K562 (cell line): ENCODE measurements at regions not wholly inside any gene's neighbourhood (a gene's known extent, or its start where the extent isn't known, plus 50 kb on each side); places are given as distances from the start of the nearest gene placed in this dataset.

Experiments
- ARNT ChIP-seq, 2 experiments: fragments of 450-650 bp; IDR thresholded peaks; 2 replicates each; pipeline ENCODE4 v1.6.1; 2016; ENCODE audit warnings: mild to moderate bottlenecking in 1 of 2
- BDP1 ChIP-seq: IDR thresholded peaks from 3 replicates; pipeline ENCODE4 v1.6.1; 2011; ENCODE audit not compliant: insufficient read length, insufficient read depth
- BRCA1 ChIP-seq, 2 experiments: fragments of 450-650 bp in 1 of 2; sonication (generic) in 1 of 2; formaldehyde crosslinking in 1 of 2; IDR thresholded peaks; 2 replicates each; pipeline versions ENCODE4 v1.5.0 to v1.6.1; 2017 to 2020; ENCODE audit warnings: mild to moderate bottlenecking in 1 of 2, missing genetic modification reagents in 1 of 2
- DEAF1 ChIP-seq: fragments of 450-650 bp; formaldehyde crosslinking; IDR thresholded peaks from 2 replicates; pipeline ENCODE4 v1.4.0; 2020; ENCODE audit warnings: mild to moderate bottlenecking, moderate library complexity
- E2F3 ChIP-seq: fragments of 250-450 bp; sonication (Bioruptor Pico); IDR thresholded peaks from 2 replicates; pipeline ENCODE4 v1.4.0; 2020; ENCODE audit warnings: mild to moderate bottlenecking
- ELK3 ChIP-seq: fragments of 450-650 bp; formaldehyde crosslinking; IDR thresholded peaks from 2 replicates; pipeline ENCODE4 v1.4.0; 2020; ENCODE audit warnings: mild to moderate bottlenecking
- FOXA3 ChIP-seq, 2 experiments: fragments of 450-650 bp in 1 of 2; sonication (generic) in 1 of 2; formaldehyde crosslinking; IDR thresholded peaks in 1 of 2; conservative IDR thresholded peaks in 1 of 2; 2 replicates each; pipeline versions ENCODE4 v1.4.0 to v1.8.0; 2020 to 2022; ENCODE audit warnings: mild to moderate bottlenecking in 2 of 2, missing genetic modification reagents in 1 of 2
- HCFC1 ChIP-seq: IDR thresholded peaks from 2 replicates; pipeline ENCODE4 v1.6.1; 2012; ENCODE audit warnings: low read depth, low read length, improper control_type of control experiment
- KDM5B ChIP-seq: fragments of 200-600 bp; sonication (generic); IDR thresholded peaks from 2 replicates; pipeline ENCODE4 v1.6.1; 2012; ENCODE audit warnings: low read depth, mild to moderate bottlenecking, moderate library complexity, low read length, control low read depth, inconsistent platforms; ENCODE audit not compliant: insufficient replicate concordance
- MIER1 ChIP-seq: fragments of 450-650 bp; IDR thresholded peaks from 2 replicates; pipeline ENCODE4 v1.6.1; 2016; ENCODE audit warnings: antibody characterized with exemption, mild to moderate bottlenecking, low read depth
- NFE2 ChIP-seq: IDR thresholded peaks from 2 replicates; pipeline ENCODE4 v1.6.1; 2014; ENCODE audit warnings: antibody characterized with exemption, low read depth
- NFIC ChIP-seq: fragments of 450-650 bp; IDR thresholded peaks from 2 replicates; pipeline ENCODE4 v1.6.1; 2017; ENCODE audit warnings: mild to moderate bottlenecking, inconsistent platforms
- NFRKB ChIP-seq: fragments of 450-650 bp; IDR thresholded peaks from 2 replicates; pipeline ENCODE4 v1.6.1; 2016; ENCODE audit warnings: low read depth
- POLR3A ChIP-seq: IDR thresholded peaks from 2 replicates; pipeline ENCODE4 v1.6.1; 2011; ENCODE audit warnings: borderline replicate concordance, mild to moderate bottlenecking, moderate library complexity; ENCODE audit not compliant: insufficient read length, insufficient read depth; ENCODE audit errors: extremely low read depth
- VEZF1 ChIP-seq: fragments of 200-800 bp; sonication (Bioruptor generic); IDR thresholded peaks from 2 replicates; pipeline ENCODE4 v1.6.1; 2017; ENCODE audit warnings: missing genetic modification characterization, missing compliant biosample characterization
- ZBTB1 ChIP-seq: sonication (generic); formaldehyde crosslinking; IDR thresholded peaks from 2 replicates; pipeline ENCODE4 v1.8.1; 2023; ENCODE audit warnings: missing genetic modification reagents, low read depth, mild to moderate bottlenecking, borderline replicate concordance
- ZBTB43 ChIP-seq: sonication (generic); formaldehyde crosslinking; IDR thresholded peaks from 2 replicates; pipeline ENCODE4 v1.8.0; 2023; ENCODE audit warnings: mild to moderate bottlenecking, missing genetic modification reagents
- ZNF146 ChIP-seq: IDR thresholded peaks from one replicate; pipeline ENCODE4 v1.6.1; 2018; ENCODE audit warnings: missing compliant biosample characterization; ENCODE audit not compliant: unreplicated experiment
- ZNF165 ChIP-seq: fragments of 250-450 bp; sonication (Bioruptor Pico); IDR thresholded peaks from 2 replicates; pipeline ENCODE4 v1.4.0; 2020; ENCODE audit warnings: borderline replicate concordance
- ZNF175 ChIP-seq: fragments of 200-800 bp; sonication (Bioruptor generic); IDR thresholded peaks from 2 replicates; pipeline ENCODE4 v1.6.1; 2016; ENCODE audit warnings: low read depth, mild to moderate bottlenecking, missing genetic modification characterization, missing compliant biosample characterization
- ZNF316 ChIP-seq: fragments of 450-650 bp; IDR thresholded peaks from 2 replicates; pipeline ENCODE4 v1.6.1; 2016
- ZNF507 ChIP-seq: conservative IDR thresholded peaks from 2 replicates; pipeline ENCODE4 v1.6.1; 2017; ENCODE audit warnings: missing genetic modification characterization, missing compliant biosample characterization
- ZNF584 ChIP-seq: fragments of 200-800 bp; sonication (Bioruptor generic); IDR thresholded peaks from 2 replicates; pipeline ENCODE4 v1.6.1; 2016; ENCODE audit warnings: low read depth, mild to moderate bottlenecking, missing genetic modification characterization, missing compliant biosample characterization

GRCh38 chr7:106717955-106718871 lies 57.3 kb upstream of the CCDC71L start (continued):
- TF ChIP-seq ZNF146 (CRISPR knock-in tag) (no peak), NFE2 (peak; percentile 84), BRCA1 (IDR thresholded peaks at IDR 0.05) (no peak), BRCA1 (CRISPR knock-in tag; IDR thresholded peaks at IDR 0.05) (no peak), ZNF507 (tag) (no peak), KDM5B (no peak), FOXA3 (CRISPR knock-in tag; conservative IDR thresholded peaks at IDR 0.05 in 1 of 2, IDR thresholded peaks at IDR 0.05 in 1 of 2) (peak; percentile 95), DEAF1 (CRISPR knock-in tag) (no peak), BDP1 (no peak), ZNF584 (CRISPR knock-in tag) (peak; percentile 76), ZBTB43 (CRISPR knock-in tag) (no peak), HCFC1 (no peak), ELK3 (CRISPR knock-in tag) (no peak), NFIC (no peak), ZNF175 (CRISPR knock-in tag) (peak; percentile 94), VEZF1 (CRISPR knock-in tag) (peak; percentile 71; the same call in 1 of the 2 replicates), ZBTB1 (CRISPR knock-in tag) (no peak), E2F3 (CRISPR knock-in tag) (no peak), MIER1 (no peak), ARNT (IDR thresholded peaks at IDR 0.05) (peak in 1 of 2 experiments; percentile 92; a peak in 2 of 4 replicates), ZNF316 (peak; percentile 68), POLR3A (no peak), ZNF165 (no peak), NFRKB (peak; percentile 78)
